HFF-Myc (cell line): ENCODE measurements at regions not wholly inside any gene's neighbourhood (a gene's known extent, or its start where the extent isn't known, plus 50 kb on each side); places are given as distances from the start of the nearest gene placed in this dataset.
A peak's percentile ranks its signal among the peaks of the same experiment; 100 is the strongest.

ENCODE experiments used
- DNase-seq: peaks from one replicate; pipeline ENCODE4 v3.0.0-alpha.2; 2011; ENCODE audit warnings: low read depth; ENCODE audit errors: extremely low read depth
- H3K4me3 ChIP-seq: replicated peaks from 2 replicates; pipeline ENCODE4 v1.5.1; 2011; ENCODE audit warnings: low read depth, mild to moderate bottlenecking, control low read depth, low read length
- TF ChIP-seq, protein P1 (sequence below): IDR thresholded peaks from 2 replicates; pipeline ENCODE4 v1.5.1; 2012; ENCODE audit warnings: mild to moderate bottlenecking, low read depth, low read length, control low read depth; ENCODE audit errors: missing control alignments

DNA sequence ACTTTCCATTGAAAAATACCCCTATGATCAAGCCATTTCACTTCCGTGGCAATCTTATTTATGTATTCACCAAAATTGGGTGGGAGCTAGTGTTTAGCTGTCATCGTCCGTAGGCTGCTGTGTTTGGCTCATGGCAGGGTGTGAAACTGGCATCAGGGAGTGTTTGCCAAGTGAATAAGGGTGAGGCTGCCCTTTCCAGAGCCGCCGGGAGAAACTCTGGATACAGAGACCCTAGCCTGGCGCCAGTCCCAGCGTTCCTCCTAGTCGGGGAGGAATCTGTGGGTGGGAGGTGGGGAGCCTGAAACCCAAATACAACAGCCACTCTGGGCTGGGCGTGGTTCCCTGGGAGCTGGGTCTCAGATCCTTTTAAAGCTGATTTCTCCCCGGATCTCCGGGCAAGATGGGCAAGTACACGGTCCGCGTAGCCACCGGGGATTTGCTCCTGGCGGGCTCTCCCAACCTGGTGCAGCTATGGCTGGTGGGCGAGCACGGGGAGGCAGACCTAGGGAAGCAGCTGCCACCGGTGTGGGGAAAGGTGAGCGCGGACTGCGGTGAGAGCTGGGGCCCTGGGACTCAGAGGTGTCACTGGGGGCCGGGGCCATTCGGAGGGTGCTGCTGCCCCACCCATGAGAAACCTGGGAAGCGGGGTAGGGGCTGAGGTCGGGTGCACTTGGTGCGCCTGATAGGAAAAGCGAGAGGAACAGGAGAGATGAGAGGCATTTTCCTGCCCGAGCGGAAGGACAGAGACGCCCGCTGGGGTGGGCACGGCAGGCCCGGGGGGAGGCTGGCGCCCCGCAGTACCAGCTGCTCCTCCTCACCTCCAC is 62.1 kb upstream of the TEKT1 start:
- DNase-seq, result no peak
- no peak overlapping the region for H3K4me3 ChIP-seq
- TF ChIP-seq, protein P1, sequence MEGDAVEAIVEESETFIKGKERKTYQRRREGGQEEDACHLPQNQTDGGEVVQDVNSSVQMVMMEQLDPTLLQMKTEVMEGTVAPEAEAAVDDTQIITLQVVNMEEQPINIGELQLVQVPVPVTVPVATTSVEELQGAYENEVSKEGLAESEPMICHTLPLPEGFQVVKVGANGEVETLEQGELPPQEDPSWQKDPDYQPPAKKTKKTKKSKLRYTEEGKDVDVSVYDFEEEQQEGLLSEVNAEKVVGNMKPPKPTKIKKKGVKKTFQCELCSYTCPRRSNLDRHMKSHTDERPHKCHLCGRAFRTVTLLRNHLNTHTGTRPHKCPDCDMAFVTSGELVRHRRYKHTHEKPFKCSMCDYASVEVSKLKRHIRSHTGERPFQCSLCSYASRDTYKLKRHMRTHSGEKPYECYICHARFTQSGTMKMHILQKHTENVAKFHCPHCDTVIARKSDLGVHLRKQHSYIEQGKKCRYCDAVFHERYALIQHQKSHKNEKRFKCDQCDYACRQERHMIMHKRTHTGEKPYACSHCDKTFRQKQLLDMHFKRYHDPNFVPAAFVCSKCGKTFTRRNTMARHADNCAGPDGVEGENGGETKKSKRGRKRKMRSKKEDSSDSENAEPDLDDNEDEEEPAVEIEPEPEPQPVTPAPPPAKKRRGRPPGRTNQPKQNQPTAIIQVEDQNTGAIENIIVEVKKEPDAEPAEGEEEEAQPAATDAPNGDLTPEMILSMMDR, result no peak

DNA sequence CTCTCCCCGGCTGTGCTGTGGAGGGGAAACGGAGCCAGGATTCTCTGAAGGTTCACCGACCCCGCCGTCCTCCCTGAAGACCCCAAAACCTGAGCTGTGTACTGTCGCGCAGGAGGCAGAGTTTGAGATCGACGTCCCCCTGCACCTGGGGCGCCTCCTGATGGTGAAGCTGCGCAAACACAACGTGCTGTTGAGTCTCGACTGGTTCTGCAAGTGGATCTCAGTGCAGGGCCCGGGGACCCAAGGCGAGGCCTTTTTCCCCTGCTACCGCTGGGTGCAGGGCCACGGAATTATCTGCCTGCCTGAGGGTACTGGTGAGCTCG is 62.6 kb upstream of the TEKT1 start:
- DNase-seq, result no peak
- TF ChIP-seq, protein P1, result peak; percentile 61
- no peak overlapping the region for H3K4me3 ChIP-seq

DNA sequence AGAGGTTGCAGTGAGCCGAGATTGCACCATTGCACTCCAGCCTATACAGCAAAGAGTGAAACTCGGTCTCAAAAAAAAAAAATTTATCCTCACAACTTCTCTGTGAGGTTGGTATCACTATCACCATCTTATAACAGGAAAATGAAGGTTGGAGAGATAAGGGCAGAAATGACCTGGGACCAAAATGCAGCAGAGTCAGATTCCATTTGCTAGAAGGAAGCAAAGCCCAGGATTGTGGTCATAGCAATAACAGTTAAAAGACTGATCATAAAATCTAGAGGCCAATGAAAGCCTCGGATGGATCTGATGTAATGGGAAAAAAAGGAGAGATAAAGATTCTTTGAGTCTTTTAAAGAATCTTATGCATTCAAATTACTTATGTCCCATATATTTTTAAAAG is 69.6 kb upstream of the TEKT1 start:
- no peak for DNase-seq
- H3K4me3 ChIP-seq, result no peak overlapping the region
- TF ChIP-seq, protein P1, result no peak

DNA sequence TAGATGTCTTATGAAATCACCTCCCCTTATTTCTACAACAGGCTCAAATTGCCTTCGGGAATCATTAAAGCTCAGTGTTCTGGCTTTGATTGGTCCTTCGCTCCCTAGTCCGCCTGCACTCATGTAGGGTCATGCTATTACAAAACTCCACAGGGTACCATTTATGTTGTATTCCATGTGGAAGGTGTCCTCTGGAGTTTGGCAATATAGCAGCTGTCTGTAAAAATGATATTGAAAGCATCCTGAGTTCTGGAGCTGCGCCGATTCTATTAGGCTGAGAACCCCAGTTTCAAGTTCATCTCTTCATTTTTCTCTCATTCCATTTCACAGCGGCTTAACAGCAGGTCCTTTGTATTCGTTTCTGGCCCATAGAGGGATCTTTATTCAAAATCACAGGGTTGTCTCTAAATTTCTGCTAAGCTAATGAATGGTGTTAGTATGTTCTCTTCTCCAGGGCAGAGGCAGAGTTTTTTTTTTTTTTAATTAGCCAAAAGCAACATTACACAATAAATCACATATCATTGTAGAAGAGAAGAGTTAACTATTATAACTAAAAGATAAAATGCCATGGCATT is 71.9 kb upstream of the TEKT1 start:
- TF ChIP-seq, protein P1, result no peak
- no peak for DNase-seq
- no peak overlapping the region for H3K4me3 ChIP-seq

DNA sequence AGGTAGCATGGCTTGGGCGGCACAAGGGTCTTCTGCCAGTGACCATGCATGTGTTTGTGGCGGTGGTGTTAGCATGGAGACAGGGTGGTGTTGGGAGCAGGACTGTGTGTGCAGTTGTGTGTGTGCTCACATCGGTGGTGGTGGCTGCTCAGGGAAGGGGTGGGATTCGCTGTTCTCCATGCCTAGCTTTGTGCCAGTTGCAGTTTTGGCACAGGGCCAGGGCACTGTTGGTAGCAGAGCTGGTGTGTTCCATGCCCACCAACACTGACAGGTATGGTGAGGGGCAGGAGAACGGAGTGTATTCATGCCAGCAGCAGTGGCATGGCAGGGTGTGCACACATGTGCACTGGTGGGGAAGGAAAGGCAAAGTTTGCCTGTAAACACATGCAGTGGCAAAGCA is 77.3 kb upstream of the TEKT1 start:
- TF ChIP-seq, protein P1, result no peak
- H3K4me3 ChIP-seq, result no peak overlapping the region
- DNase-seq, result no peak

DNA sequence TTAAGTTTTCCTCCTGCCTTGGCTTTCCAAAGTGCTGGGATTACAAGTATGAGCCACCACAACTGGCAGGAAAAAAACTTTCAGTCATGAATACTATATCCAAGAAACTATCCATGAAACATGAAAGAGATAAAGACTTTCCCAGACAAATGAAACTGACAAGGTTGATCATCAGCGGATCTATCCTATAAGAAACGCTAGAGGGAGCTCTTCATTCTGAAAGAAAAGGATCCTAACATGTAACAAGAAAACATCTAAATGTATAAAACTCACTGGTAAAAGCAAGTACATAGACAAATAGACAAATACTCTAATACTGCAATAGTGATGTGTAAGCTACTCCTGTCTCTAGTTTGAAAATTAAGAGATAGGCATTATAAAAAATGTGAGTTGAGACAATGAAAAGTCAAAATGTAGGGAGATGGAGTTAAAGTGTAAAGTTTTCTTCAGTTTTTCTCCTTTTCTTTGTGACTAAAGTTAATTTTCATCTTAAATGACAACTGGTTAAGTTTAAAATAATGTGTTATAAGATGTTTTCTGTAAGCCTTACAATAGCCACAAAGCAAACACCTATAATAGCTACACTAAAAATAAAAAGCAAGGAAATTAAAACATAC is 79.6 kb upstream of the TEKT1 start:
- peak; percentile 15 for DNase-seq
- H3K4me3 ChIP-seq, result no peak overlapping the region
- TF ChIP-seq, protein P1, result peak; percentile 66
